CD4-positive, alpha-beta T cell (primary cell): ENCODE measurements at regions not wholly inside any gene's neighbourhood (a gene's known extent, or its start where the extent isn't known, plus 50 kb on each side); places are given as distances from the start of the nearest gene placed in this dataset.

Experiments used
- ATAC-seq: fragments of 200-7000 bp; cut with Tn5 transposase; one replicate; pipeline ENCODE4 v1.10.0; 2022; ENCODE audit warnings: mild to moderate bottlenecking; ENCODE audit not compliant: poor library complexity
- CTCF ChIA-PET: fragments of 350-600 bp; sonication (Branson Sonifier 250); formaldehyde crosslinking; loops from one replicate; lab custom pipeline; 2021; ENCODE audit warnings: antibody characterized with exemption, inconsistent platforms; lab: Charles Lee
- POLR2A ChIA-PET: fragments of 350-600 bp; sonication (Branson Sonifier 250); formaldehyde crosslinking; loops from one replicate; lab custom pipeline; 2021; ENCODE audit warnings: antibody characterized with exemption, inconsistent platforms; lab: Charles Lee
- DNase-seq, 14 experiments: peaks; one replicate each; pipeline ENCODE4 v3.0.0-alpha.2; 2013 to 2020; ENCODE audit warnings: mixed read lengths in 2 of 14
- H3K27ac ChIP-seq, 2 donors: one replicate each; pipeline versions ENCODE4 v1.5.1 to v1.7.0; 2013; ENCODE audit warnings: low read length in 2 of 2, low read depth in 1 of 2, mild to moderate bottlenecking in 1 of 2
- H3K27me3 ChIP-seq, 2 experiments: 1 replicate in 1 of 2; 2 replicates in 1 of 2; pipeline versions ENCODE4 v1.6.1 to v1.7.0; 2013; ENCODE audit warnings: low read length in 2 of 2, control low read depth in 1 of 2, mild to moderate bottlenecking in 1 of 2, moderate library complexity in 1 of 2; ENCODE audit not compliant: insufficient read depth in 2 of 2, control insufficient read depth in 1 of 2
- H3K36me3 ChIP-seq: one replicate; pipeline ENCODE4 v1.6.1; 2013; ENCODE audit warnings: low read length, control low read depth; ENCODE audit not compliant: insufficient read depth
- H3K4me1 ChIP-seq: one replicate; pipeline ENCODE4 v1.6.1; 2013; ENCODE audit warnings: low read length, control low read depth; ENCODE audit not compliant: insufficient read depth
- H3K4me3 ChIP-seq: one replicate; pipeline ENCODE4 v1.5.1; 2013; ENCODE audit warnings: mild to moderate bottlenecking, low read length, moderate library complexity
- H3K9me3 ChIP-seq, 2 experiments: 1 replicate in 1 of 2; 2 replicates in 1 of 2; pipeline versions ENCODE4 v1.6.1 to v1.7.0; 2013; ENCODE audit warnings: low read length in 2 of 2, mild to moderate bottlenecking in 2 of 2, control low read depth in 1 of 2, moderate library complexity in 1 of 2; ENCODE audit not compliant: control insufficient read depth in 1 of 2, insufficient read depth in 1 of 2
- H3K27ac Mint-ChIP-seq: one replicate; pipeline ENCODE4 v1.8.0; 2020; ENCODE audit warnings: mixed read lengths
- H3K27me3 Mint-ChIP-seq: one replicate; pipeline ENCODE4 v1.8.0; 2021; ENCODE audit warnings: mixed read lengths
- H3K36me3 Mint-ChIP-seq: one replicate; pipeline ENCODE4 v1.8.0; 2021; ENCODE audit warnings: low read depth, mixed read lengths
- H3K4me1 Mint-ChIP-seq: one replicate; pipeline ENCODE4 v1.8.0; 2021; ENCODE audit warnings: low read depth, mixed read lengths
- H3K4me3 Mint-ChIP-seq: one replicate; pipeline ENCODE4 v1.8.0; 2020; ENCODE audit warnings: mild to moderate bottlenecking, mixed read lengths
- H3K9me3 Mint-ChIP-seq: one replicate; pipeline ENCODE4 v1.8.0; 2020; ENCODE audit warnings: mixed read lengths
- CTCF ChIP-seq: fragments of 200-600 bp; IDR thresholded peaks from one replicate; pipeline ENCODE4 v1.8.0; 2022; ENCODE audit warnings: antibody characterized with exemption, mild to moderate bottlenecking
- intact Hi-C, 2 experiments: fragments of 100-400 bp; cut with DNase I in 1 of 2; cut with micrococcal nuclease in 1 of 2; formaldehyde crosslinking; loops; one replicate each; pipeline versions ENCODE4 v1.15.1 to v1.9.0; 2023 to 2025; cut with DNase I, micrococcal nuclease

GRCh38 chr18:39345321-39345720 lies 1779.7 kb upstream of the CELF4 start:
- H3K27ac ChIP-seq: no peak overlapping the region
- intact Hi-C loops: no loop called here
- ChIA-PET CTCF (no interaction called here), POLR2A (no interaction called here)
- Mint-ChIP-seq H3K27ac (no peak overlapping the region), H3K36me3 (no peaks in the 10 kb centered on the region), H3K9me3 (peaks cover 8% of the 10 kb centered on the region), H3K4me1 (no peaks in the 10 kb centered on the region), H3K4me3 (no peak overlapping the region), H3K27me3 (no peaks in the 10 kb centered on the region)
- H3K4me1 ChIP-seq: no peaks in the 10 kb centered on the region
- no peaks in the 10 kb centered on the region for H3K36me3 ChIP-seq
- ATAC-seq (no peak), DNase-seq (no peak)
- H3K27me3 ChIP-seq: no peaks in the 10 kb centered on the region
- no peak overlapping the region for H3K4me3 ChIP-seq
- H3K9me3 ChIP-seq: peaks cover 0 to 4% of the 10 kb centered on the region in 2 experiments
- TF ChIP-seq CTCF: no peak

- intact Hi-C loops: no loop called here
- ChIA-PET POLR2A (no interaction called here), CTCF (no interaction called here)
- H3K4me3 Mint-ChIP-seq: no peak overlapping the region
- no peaks in the 10 kb centered on the region for H3K36me3 Mint-ChIP-seq
- TF ChIP-seq CTCF: no peak
- ATAC-seq (no peak), DNase-seq (no peak)
- Histone ChIP-seq H3K9me3 (peaks cover 0 to 4% of the 10 kb centered on the region in 2 experiments), H3K36me3 (no peaks in the 10 kb centered on the region), H3K27me3 (no peaks in the 10 kb centered on the region), H3K4me3 (no peak overlapping the region), H3K4me1 (no peaks in the 10 kb centered on the region), H3K27ac (no peak overlapping the region)
- H3K9me3 Mint-ChIP-seq: peaks cover 14% of the 10 kb centered on the region
- no peak overlapping the region for H3K27ac Mint-ChIP-seq
- H3K27me3 Mint-ChIP-seq: no peaks in the 10 kb centered on the region
- no peaks in the 10 kb centered on the region for H3K4me1 Mint-ChIP-seq
Observed at GRCh38 chr18:39344487-39344886, 1778.9 kb upstream of the CELF4 start.

GRCh38 chr18:39341129-39341528 lies 1775.5 kb upstream of the CELF4 start:
- Histone ChIP-seq H3K27ac (no peak overlapping the region), H3K36me3 (no peaks in the 10 kb centered on the region), H3K27me3 (no peaks in the 10 kb centered on the region), H3K9me3 (peaks cover 0 to 9% of the 10 kb centered on the region in 2 experiments), H3K4me1 (no peaks in the 10 kb centered on the region), H3K4me3 (no peak overlapping the region)
- H3K9me3 Mint-ChIP-seq: peaks cover 17% of the 10 kb centered on the region
- intact Hi-C loops: no loop called here
- POLR2A ChIA-PET: no interaction called here
- CTCF ChIA-PET: no interaction called here
- no peak overlapping the region for H3K4me3 Mint-ChIP-seq
- ATAC-seq (no peak), DNase-seq (no peak)
- TF ChIP-seq CTCF: no peak
- no peak overlapping the region for H3K27ac Mint-ChIP-seq
- H3K36me3 Mint-ChIP-seq: no peaks in the 10 kb centered on the region
- no peaks in the 10 kb centered on the region for H3K27me3 Mint-ChIP-seq
- no peaks in the 10 kb centered on the region for H3K4me1 Mint-ChIP-seq
